ENCODE measurements at regions not wholly inside any gene's neighbourhood (a gene's known extent, or its start where the extent isn't known, plus 50 kb on each side); places are given as distances from the start of the nearest gene placed in this dataset.

DNA sequence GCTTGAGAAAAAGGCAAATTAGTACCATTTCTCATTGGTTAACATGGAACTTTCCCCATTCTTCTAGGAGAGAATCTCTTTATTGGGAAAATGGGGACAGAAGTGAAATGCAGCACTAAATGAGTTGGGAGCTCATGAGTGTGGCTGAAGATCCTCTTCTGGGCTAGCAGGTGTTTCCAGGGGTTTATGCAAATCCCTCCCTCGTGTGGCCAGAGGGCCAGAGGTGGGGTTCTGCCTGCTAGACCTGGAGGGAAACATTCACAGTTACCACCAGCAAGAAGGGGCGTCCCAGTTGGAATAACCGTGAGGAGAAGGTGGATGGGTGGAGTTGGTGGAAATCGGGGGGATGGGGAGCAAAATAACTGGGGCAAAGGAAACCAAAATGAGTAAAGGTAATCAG lies 235.9 kb downstream of the KLF6 start:
- H3K27me3 ChIP-seq (ENCODE audit: insufficient read depth): no peaks in the 10 kb centered on the region
- H3K4me2 ChIP-seq: 0 out of 2 replicates have a peak overlapping the region, but pooled peaks have one; percentile 37
- no peak for DNase-seq
- no peaks in the 10 kb centered on the region for H3F3A ChIP-seq (replicated peaks; ENCODE audit: insufficient read depth)
- H3K9me3 ChIP-seq: no peaks in the 10 kb centered on the region
- H4K20me1 ChIP-seq (ENCODE audit: insufficient read depth): no peaks in the 10 kb centered on the region
- no peaks in the 10 kb centered on the region for H3K4me1 ChIP-seq (ENCODE audit: control insufficient read depth in 1 of 2, insufficient read depth in 2 of 2, low read depth in 1 of 2, low read length in 1 of 2)
- no peaks in the 10 kb centered on the region for H3K79me2 ChIP-seq (ENCODE audit: insufficient read depth)
- 83% methylated on average over 4 of the region's 4 CpGs for WGBS (ENCODE audit: low lambda C conversion rate)
- H3K27ac ChIP-seq (ENCODE audit: low read depth in 2 of 2, low read length in 1 of 2): peak overlapping the region in 1 of 2 experiments; percentile 43; a peak in 1 of 4 replicates
- ChIA-PET POLR2A (no interaction called here), CTCF (no interaction called here)
- H3K9me2 ChIP-seq: no peaks in the 10 kb centered on the region
- TF ChIP-seq CHD2 (IDR thresholded peaks at IDR 0.05; ENCODE audit: low read length, partially characterized antibody) (no peak), MEF2A (IDR thresholded peaks at IDR 0.05; ENCODE audit: borderline replicate concordance, low read depth) (no peak), POLR2AphosphoS5 (IDR thresholded peaks at IDR 0.05; ENCODE audit: low read depth, low read length) (no peak)
- TF ChIP-seq, protein P1, sequence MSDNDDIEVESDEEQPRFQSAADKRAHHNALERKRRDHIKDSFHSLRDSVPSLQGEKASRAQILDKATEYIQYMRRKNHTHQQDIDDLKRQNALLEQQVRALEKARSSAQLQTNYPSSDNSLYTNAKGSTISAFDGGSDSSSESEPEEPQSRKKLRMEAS (IDR thresholded peaks at IDR 0.05; ENCODE audit: low read depth): no peak
- H3K36me3 ChIP-seq (replicated peaks in 1 of 2; ENCODE audit: control insufficient read depth in 1 of 2, insufficient read depth in 2 of 2, low read length in 1 of 2): no peaks in the 10 kb centered on the region
- H3K4me3 ChIP-seq (ENCODE audit: low read depth in 2 of 2, low read length in 1 of 2): no peak overlapping the region
- no peak overlapping the region for H2AFZ ChIP-seq (ENCODE audit: low read depth)
- no peak overlapping the region for H3K9ac ChIP-seq

- no peak for DNase-seq
- Histone ChIP-seq H3K9me2 (no peaks in the 10 kb centered on the region), H3K27ac (ENCODE audit: low read depth in 2 of 2, low read length in 1 of 2) (peak overlapping the region in 1 of 2 experiments; percentile 43; a peak in 1 of 4 replicates), H3K9me3 (no peaks in the 10 kb centered on the region), H3K27me3 (ENCODE audit: insufficient read depth) (no peaks in the 10 kb centered on the region), H4K20me1 (ENCODE audit: insufficient read depth) (no peaks in the 10 kb centered on the region), H2AFZ (ENCODE audit: low read depth) (no peak overlapping the region), H3F3A (replicated peaks; ENCODE audit: insufficient read depth) (no peaks in the 10 kb centered on the region), H3K4me2 (0 out of 2 replicates have a peak overlapping the region, but pooled peaks have one; percentile 37), H3K9ac (no peak overlapping the region), H3K4me3 (ENCODE audit: low read depth in 2 of 2, low read length in 1 of 2) (no peak overlapping the region), H3K79me2 (ENCODE audit: insufficient read depth) (no peaks in the 10 kb centered on the region), H3K36me3 (replicated peaks in 1 of 2; ENCODE audit: control insufficient read depth in 1 of 2, insufficient read depth in 2 of 2, low read length in 1 of 2) (no peaks in the 10 kb centered on the region), H3K4me1 (ENCODE audit: control insufficient read depth in 1 of 2, insufficient read depth in 2 of 2, low read depth in 1 of 2, low read length in 1 of 2) (no peaks in the 10 kb centered on the region)
- ChIA-PET CTCF (no interaction called here), POLR2A (no interaction called here)
- TF ChIP-seq SMC3 (IDR thresholded peaks at IDR 0.05; ENCODE audit: low read depth, low read length) (no peak), FOXJ3 (CRISPR knock-in tag; IDR thresholded peaks at IDR 0.05) (no peak), NRF1 (IDR thresholded peaks at IDR 0.05; ENCODE audit: low read depth, low read length) (no peak), FOXM1 (IDR thresholded peaks at IDR 0.05; ENCODE audit: low read depth) (no peak), GABPA (IDR thresholded peaks at IDR 0.05; ENCODE audit: low read depth) (no peak), EZH2phosphoT487 (IDR thresholded peaks at IDR 0.05; ENCODE audit: borderline replicate concordance, low read depth) (no peak), RAD21 (IDR thresholded peaks at IDR 0.05; ENCODE audit: low read length) (no peak), MXI1 (IDR thresholded peaks at IDR 0.05; ENCODE audit: low read depth, low read length) (no peak)
- WGBS (ENCODE audit: low lambda C conversion rate): 100% methylated on average over 1 of the region's 1 CpG
These were observed 236.3 kb downstream of the KLF6 start for GRCh38 chr10:3548702-3549101.

DNA sequence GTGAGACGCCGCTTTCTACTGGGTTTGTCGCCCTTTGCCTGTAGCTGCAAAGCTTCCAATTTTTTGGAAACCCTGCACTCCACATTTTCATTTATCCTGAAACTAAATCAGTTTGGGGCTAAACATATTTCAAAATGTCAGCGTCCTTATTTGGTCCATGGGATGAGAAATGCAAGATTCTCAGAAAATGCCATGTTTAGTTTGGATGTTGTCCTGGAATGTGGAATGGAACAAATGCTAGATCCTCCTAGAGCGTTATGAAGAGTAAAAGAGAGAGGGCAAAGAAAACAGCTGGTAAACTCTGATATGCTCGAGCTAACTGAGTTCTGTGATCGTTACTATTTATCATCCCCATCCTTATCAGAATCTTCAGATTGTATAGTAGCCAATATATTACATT lies 236.9 kb downstream of the KLF6 start:
- no peak overlapping the region for H3K4me2 ChIP-seq

More for the DNA sequence above, 236.9 kb downstream of the KLF6 start:
- TF ChIP-seq, protein P2, sequence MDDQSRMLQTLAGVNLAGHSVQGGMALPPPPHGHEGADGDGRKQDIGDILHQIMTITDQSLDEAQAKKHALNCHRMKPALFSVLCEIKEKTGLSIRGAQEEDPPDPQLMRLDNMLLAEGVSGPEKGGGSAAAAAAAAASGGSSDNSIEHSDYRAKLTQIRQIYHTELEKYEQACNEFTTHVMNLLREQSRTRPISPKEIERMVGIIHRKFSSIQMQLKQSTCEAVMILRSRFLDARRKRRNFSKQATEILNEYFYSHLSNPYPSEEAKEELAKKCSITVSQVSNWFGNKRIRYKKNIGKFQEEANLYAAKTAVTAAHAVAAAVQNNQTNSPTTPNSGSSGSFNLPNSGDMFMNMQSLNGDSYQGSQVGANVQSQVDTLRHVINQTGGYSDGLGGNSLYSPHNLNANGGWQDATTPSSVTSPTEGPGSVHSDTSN (IDR thresholded peaks at IDR 0.05): no peak
- TF ChIP-seq MXI1 (IDR thresholded peaks at IDR 0.05; ENCODE audit: low read depth, low read length): no peak
- TF ChIP-seq USF1 (IDR thresholded peaks at IDR 0.05; ENCODE audit: borderline replicate concordance, low read depth): no peak
- TF ChIP-seq NRF1 (IDR thresholded peaks at IDR 0.05; ENCODE audit: low read depth, low read length): no peak
- CTCF ChIA-PET: no interaction called here
- H3K27me3 ChIP-seq (ENCODE audit: insufficient read depth): no peaks in the 10 kb centered on the region
- no peaks in the 10 kb centered on the region for H3K79me2 ChIP-seq (ENCODE audit: insufficient read depth)
- no peaks in the 10 kb centered on the region for H4K20me1 ChIP-seq (ENCODE audit: insufficient read depth)
- H3K4me3 ChIP-seq (ENCODE audit: low read depth in 2 of 2, low read length in 1 of 2): no peak overlapping the region
- no peaks in the 10 kb centered on the region for H3K9me3 ChIP-seq
- H3K27ac ChIP-seq (ENCODE audit: low read depth in 2 of 2, low read length in 1 of 2): peak overlapping the region in 1 of 2 experiments; percentile 43; a peak in 1 of 4 replicates
- no peak overlapping the region for H3K9ac ChIP-seq
- H2AFZ ChIP-seq (ENCODE audit: low read depth): no peak overlapping the region
- WGBS (ENCODE audit: low lambda C conversion rate): 71% methylated on average over 7 of the region's 7 CpGs
- peaks cover under 1% of the 10 kb centered on the region for H3F3A ChIP-seq (replicated peaks; ENCODE audit: insufficient read depth)
- no peaks in the 10 kb centered on the region for H3K36me3 ChIP-seq (replicated peaks in 1 of 2; ENCODE audit: control insufficient read depth in 1 of 2, insufficient read depth in 2 of 2, low read length in 1 of 2)
- POLR2A ChIA-PET: no interaction called here
- no peak for DNase-seq
- no peaks in the 10 kb centered on the region for H3K4me1 ChIP-seq (ENCODE audit: control insufficient read depth in 1 of 2, insufficient read depth in 2 of 2, low read depth in 1 of 2, low read length in 1 of 2)
- H3K9me2 ChIP-seq: no peaks in the 10 kb centered on the region

All from SK-N-SH (cell line).